A673 (cell line): ENCODE measurements at regions not wholly inside any gene's neighbourhood (a gene's known extent, or its start where the extent isn't known, plus 50 kb on each side); places are given as distances from the start of the nearest gene placed in this dataset.

ENCODE experiments used
- BruUV-seq: library from RNA; stranded (reverse); fragments of 400-500 nt; replicated peaks from 2 replicates; lab custom pipeline; 2021; lab: Mats Ljungman, UMichigan
- CTCF ChIA-PET: fragments of 300-600 bp; sonication (Branson Sonifier 250); formaldehyde crosslinking; loops from one replicate; lab custom pipeline; 2022; ENCODE audit warnings: antibody characterized with exemption; lab: Charles Lee
- POLR2A ChIA-PET: fragments of 300-600 bp; sonication (Branson Sonifier 250); formaldehyde crosslinking; loops from one replicate; lab custom pipeline; 2022; ENCODE audit warnings: antibody characterized with exemption; ENCODE audit not compliant: low non-redundant PET; lab: Charles Lee
- DNase-seq: peaks from one replicate; pipeline ENCODE4 v3.0.0-alpha.2; 2015; ENCODE audit warnings: low spot score
- H3K27ac ChIP-seq: fragments of 200-600 bp; sonication (generic); 2 replicates; pipeline ENCODE4 v1.5.1; 2016; ENCODE audit warnings: mixed run types, low read depth, mild to moderate bottlenecking, mixed read lengths, antibody characterized with exemption, low read length; ENCODE audit not compliant: poor library complexity, severe bottlenecking
- H3K27me3 ChIP-seq: fragments of 200-600 bp; sonication (generic); replicated peaks from 2 replicates; pipeline ENCODE4 v1.6.1; 2017; ENCODE audit warnings: mixed run types, low read depth, mild to moderate bottlenecking, mixed read lengths, antibody characterized with exemption, low read length; ENCODE audit not compliant: insufficient read depth, poor library complexity
- H3K36me3 ChIP-seq: fragments of 200-600 bp; sonication (generic); 2 replicates; pipeline ENCODE4 v1.6.1; 2016; ENCODE audit warnings: mixed run types, mild to moderate bottlenecking, mixed read lengths, antibody characterized with exemption, low read length; ENCODE audit not compliant: insufficient read depth, poor library complexity, severe bottlenecking
- H3K4me1 ChIP-seq: fragments of 200-600 bp; sonication (generic); 2 replicates; pipeline ENCODE4 v1.6.1; 2017; ENCODE audit warnings: mixed run types, mild to moderate bottlenecking, mixed read lengths, antibody characterized with exemption, low read length; ENCODE audit not compliant: insufficient read depth, poor library complexity, severe bottlenecking
- H3K4me3 ChIP-seq: fragments of 200-600 bp; sonication (generic); 2 replicates; pipeline ENCODE4 v1.5.1; 2016; ENCODE audit warnings: low read depth, mixed run types, mild to moderate bottlenecking, mixed read lengths, low read length; ENCODE audit not compliant: poor library complexity, severe bottlenecking
- H3K9me3 ChIP-seq: fragments of 200-600 bp; sonication (generic); 2 replicates; pipeline ENCODE4 v1.6.1; 2016; ENCODE audit warnings: mixed run types, low read depth, mild to moderate bottlenecking, mixed read lengths, antibody characterized with exemption, low read length; ENCODE audit not compliant: poor library complexity, severe bottlenecking
- EZH2 ChIP-seq: fragments of 200-600 bp; sonication (generic); IDR thresholded peaks from 2 replicates; pipeline ENCODE4 v1.6.1; 2017; ENCODE audit warnings: borderline replicate concordance, low read depth, mild to moderate bottlenecking, mixed read lengths, antibody characterized with exemption, low read length; ENCODE audit not compliant: poor library complexity, severe bottlenecking
- intact Hi-C: fragments of 100-400 bp; cut with micrococcal nuclease; formaldehyde crosslinking; loops from one replicate; pipeline ENCODE4 v1.10.0; 2022; ENCODE audit not compliant: unreplicated experiment
- TF ChIP-seq, protein P1 (sequence below): fragments of 300-800, 200-600 bp; sonication (generic); conservative IDR thresholded peaks from 2 replicates; pipeline ENCODE4 v1.5.1; 2017; ENCODE audit warnings: low read depth, mild to moderate bottlenecking, antibody characterized with exemption, low read length, moderate library complexity, mixed read lengths

DNA sequence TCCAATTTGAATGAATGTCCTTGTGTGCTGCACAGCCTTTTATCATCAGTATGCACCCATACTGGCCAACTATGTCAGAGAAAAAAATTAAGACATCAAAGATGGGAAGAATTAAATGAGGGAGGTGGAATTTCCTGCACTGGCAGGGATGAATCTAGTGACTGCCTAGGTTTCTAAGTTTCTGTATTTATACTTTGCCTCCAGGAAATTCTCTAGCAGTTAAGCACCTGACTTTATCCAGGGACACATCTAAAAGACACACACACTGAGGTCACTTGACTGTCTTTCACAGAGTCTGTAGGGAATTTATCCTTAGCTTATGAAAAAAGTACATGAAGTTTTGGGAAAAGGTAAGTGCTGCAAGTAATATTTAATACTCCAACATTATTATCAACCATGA is 636.5 kb upstream of the PTCHD4 start:
- intact Hi-C loops, result no loop called here
- ChIA-PET POLR2A (no interaction called here), CTCF (no interaction called here)
- H3K27ac ChIP-seq, result no peak overlapping the region
- BruUV-seq, result no TSS peak
- H3K4me3 ChIP-seq, result no peak overlapping the region
- no peaks in the 10 kb centered on the region for H3K36me3 ChIP-seq
- H3K9me3 ChIP-seq, result no peaks in the 10 kb centered on the region
- DNase-seq, result no peak
- H3K4me1 ChIP-seq, result no peaks in the 10 kb centered on the region
- H3K27me3 ChIP-seq, result no peaks in the 10 kb centered on the region
- TF ChIP-seq, protein P1, sequence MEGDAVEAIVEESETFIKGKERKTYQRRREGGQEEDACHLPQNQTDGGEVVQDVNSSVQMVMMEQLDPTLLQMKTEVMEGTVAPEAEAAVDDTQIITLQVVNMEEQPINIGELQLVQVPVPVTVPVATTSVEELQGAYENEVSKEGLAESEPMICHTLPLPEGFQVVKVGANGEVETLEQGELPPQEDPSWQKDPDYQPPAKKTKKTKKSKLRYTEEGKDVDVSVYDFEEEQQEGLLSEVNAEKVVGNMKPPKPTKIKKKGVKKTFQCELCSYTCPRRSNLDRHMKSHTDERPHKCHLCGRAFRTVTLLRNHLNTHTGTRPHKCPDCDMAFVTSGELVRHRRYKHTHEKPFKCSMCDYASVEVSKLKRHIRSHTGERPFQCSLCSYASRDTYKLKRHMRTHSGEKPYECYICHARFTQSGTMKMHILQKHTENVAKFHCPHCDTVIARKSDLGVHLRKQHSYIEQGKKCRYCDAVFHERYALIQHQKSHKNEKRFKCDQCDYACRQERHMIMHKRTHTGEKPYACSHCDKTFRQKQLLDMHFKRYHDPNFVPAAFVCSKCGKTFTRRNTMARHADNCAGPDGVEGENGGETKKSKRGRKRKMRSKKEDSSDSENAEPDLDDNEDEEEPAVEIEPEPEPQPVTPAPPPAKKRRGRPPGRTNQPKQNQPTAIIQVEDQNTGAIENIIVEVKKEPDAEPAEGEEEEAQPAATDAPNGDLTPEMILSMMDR, result no peak
- no peak for TF ChIP-seq EZH2

GRCh38 chr6:48747040-48747439 is 636.0 kb upstream of the PTCHD4 start:
- CTCF ChIA-PET, result no interaction called here
- POLR2A ChIA-PET, result no interaction called here

GRCh38 chr6:48744948-48745347 is 634.0 kb upstream of the PTCHD4 start:
- Histone ChIP-seq H3K4me3 (no peak overlapping the region), H3K27ac (no peak overlapping the region), H3K36me3 (no peaks in the 10 kb centered on the region), H3K4me1 (no peaks in the 10 kb centered on the region), H3K9me3 (no peaks in the 10 kb centered on the region), H3K27me3 (no peaks in the 10 kb centered on the region)
- BruUV-seq, result no TSS peak
- POLR2A ChIA-PET, result no interaction called here
- intact Hi-C loops, result no loop called here
- TF ChIP-seq EZH2, result no peak
- TF ChIP-seq, protein P1, result no peak
- no peak for DNase-seq
- CTCF ChIA-PET, result no interaction called here

More at GRCh38 chr6:48747040-48747439, 636.0 kb upstream of the PTCHD4 start:
- Histone ChIP-seq H3K4me3 (no peak overlapping the region), H3K4me1 (no peaks in the 10 kb centered on the region), H3K27ac (no peak overlapping the region), H3K9me3 (no peaks in the 10 kb centered on the region), H3K27me3 (no peaks in the 10 kb centered on the region), H3K36me3 (no peaks in the 10 kb centered on the region)
- intact Hi-C loops, result no loop called here
- BruUV-seq, result no TSS peak
- TF ChIP-seq, protein P1, result no peak
- TF ChIP-seq EZH2, result no peak
- DNase-seq, result no peak
